Neural crest cell (in vitro differentiated cells): ENCODE measurements at regions not wholly inside any gene's neighbourhood (a gene's known extent, or its start where the extent isn't known, plus 50 kb on each side); places are given as distances from the start of the nearest gene placed in this dataset.

Experiments used
- DNase-seq: peaks from one replicate; pipeline ENCODE4 v3.0.0; 2021; ENCODE audit warnings: low read depth, mixed read lengths, low spot score
- H3K27ac Mint-ChIP-seq: one replicate; pipeline ENCODE4 v1.8.0; 2021; ENCODE audit warnings: mild to moderate bottlenecking, mixed read lengths; ENCODE audit not compliant: unreplicated experiment
- H3K27me3 Mint-ChIP-seq: 2 replicates; pipeline ENCODE4 v1.8.0; 2021; ENCODE audit warnings: low read depth, mild to moderate bottlenecking, mixed read lengths
- H3K36me3 Mint-ChIP-seq: 2 replicates; pipeline ENCODE4 v1.8.0; 2021; ENCODE audit warnings: low read depth, mild to moderate bottlenecking, mixed read lengths
- H3K4me1 Mint-ChIP-seq: 2 replicates; pipeline ENCODE4 v1.8.0; 2021; ENCODE audit warnings: mixed read lengths
- H3K4me3 Mint-ChIP-seq: one replicate; pipeline ENCODE4 v1.8.0; 2021; ENCODE audit warnings: mild to moderate bottlenecking, mixed read lengths
- H3K9me3 Mint-ChIP-seq: 2 replicates; pipeline ENCODE4 v1.8.0; 2021; ENCODE audit warnings: mixed read lengths
- CTCF ChIP-seq: fragments of 200-600 bp; sonication (generic); conservative IDR thresholded peaks from 2 replicates; pipeline ENCODE4 v1.5.0; 2021; ENCODE audit warnings: antibody characterized with exemption, mild to moderate bottlenecking

GRCh38 chr10:21161647-21162046 lies 264.5 kb upstream of the NEBL start:
- Mint-ChIP-seq H3K27ac (no peak overlapping the region), H3K4me1 (peaks cover 21% of the 10 kb centered on the region), H3K9me3 (peaks cover 2% of the 10 kb centered on the region), H3K36me3 (peaks cover 10% of the 10 kb centered on the region), H3K4me3 (no peak overlapping the region), H3K27me3 (no peaks in the 10 kb centered on the region)
- TF ChIP-seq CTCF: no peak
- no peak for DNase-seq

GRCh38 chr10:21161090-21161625 lies 264.0 kb upstream of the NEBL start:
- no peaks in the 10 kb centered on the region for H3K27me3 Mint-ChIP-seq
- H3K9me3 Mint-ChIP-seq: peaks cover 2% of the 10 kb centered on the region
- H3K4me3 Mint-ChIP-seq: no peak overlapping the region
- no peak overlapping the region for H3K27ac Mint-ChIP-seq
- no peak for TF ChIP-seq CTCF
- DNase-seq: no peak
- H3K36me3 Mint-ChIP-seq: peaks cover 7% of the 10 kb centered on the region
- peaks cover 21% of the 10 kb centered on the region for H3K4me1 Mint-ChIP-seq

GRCh38 chr10:21160116-21160515 lies 263.0 kb upstream of the NEBL start:
- no peaks in the 10 kb centered on the region for H3K27me3 Mint-ChIP-seq
- H3K27ac Mint-ChIP-seq: no peak overlapping the region
- TF ChIP-seq CTCF: no peak
- no peak overlapping the region for H3K4me3 Mint-ChIP-seq
- peaks cover 2% of the 10 kb centered on the region for H3K9me3 Mint-ChIP-seq
- H3K4me1 Mint-ChIP-seq: peaks cover 25% of the 10 kb centered on the region
- no peak for DNase-seq
- peaks cover 7% of the 10 kb centered on the region for H3K36me3 Mint-ChIP-seq

DNA sequence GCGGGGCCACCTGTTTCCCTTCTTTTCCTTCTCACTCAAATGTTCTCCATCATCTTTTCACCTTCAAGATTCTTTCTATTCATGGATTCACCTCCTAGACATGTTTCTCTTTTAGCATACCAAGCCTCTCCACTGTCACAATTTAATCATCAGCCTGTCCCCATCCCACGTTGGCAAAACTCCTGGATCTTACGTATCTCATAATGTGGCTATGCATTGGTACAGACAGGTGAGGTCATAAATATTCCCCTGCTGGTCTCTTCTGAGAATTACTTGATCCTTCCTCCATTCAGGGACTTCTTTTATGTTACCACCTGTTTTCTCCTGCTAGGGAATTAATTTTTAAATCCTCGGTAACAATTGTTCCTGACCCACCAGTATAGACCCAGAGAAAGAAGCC lies 262.6 kb upstream of the NEBL start:
- TF ChIP-seq CTCF: no peak
- Mint-ChIP-seq H3K9me3 (peaks cover 2% of the 10 kb centered on the region), H3K4me1 (peaks cover 21% of the 10 kb centered on the region), H3K4me3 (no peak overlapping the region), H3K27me3 (no peaks in the 10 kb centered on the region), H3K36me3 (peaks cover 7% of the 10 kb centered on the region), H3K27ac (no peak overlapping the region)
- DNase-seq: no peak

DNA sequence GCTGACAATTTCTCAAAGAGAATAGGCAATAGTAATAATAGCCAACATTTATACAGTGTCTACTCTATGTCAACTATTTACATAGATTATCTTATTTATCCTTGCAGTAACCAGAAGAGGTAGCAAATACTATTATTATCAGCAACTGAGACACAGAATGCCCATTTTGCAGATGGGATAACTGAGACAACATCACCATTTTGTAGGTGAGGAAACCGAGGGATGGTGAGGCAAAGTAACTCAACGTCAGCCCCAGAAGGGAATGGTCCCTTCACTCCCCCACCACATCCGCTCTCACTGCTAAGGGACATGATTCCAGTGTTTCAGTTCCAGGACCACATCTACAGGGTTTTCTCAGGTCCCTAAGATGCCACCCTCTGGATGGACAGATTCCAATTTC lies 261.2 kb upstream of the NEBL start:
- Mint-ChIP-seq H3K27me3 (no peaks in the 10 kb centered on the region), H3K4me1 (peaks cover 15% of the 10 kb centered on the region), H3K4me3 (no peak overlapping the region), H3K36me3 (peaks cover 5% of the 10 kb centered on the region), H3K9me3 (peaks cover 2% of the 10 kb centered on the region), H3K27ac (no peak overlapping the region)
- no peak for TF ChIP-seq CTCF
- DNase-seq: no peak

DNA sequence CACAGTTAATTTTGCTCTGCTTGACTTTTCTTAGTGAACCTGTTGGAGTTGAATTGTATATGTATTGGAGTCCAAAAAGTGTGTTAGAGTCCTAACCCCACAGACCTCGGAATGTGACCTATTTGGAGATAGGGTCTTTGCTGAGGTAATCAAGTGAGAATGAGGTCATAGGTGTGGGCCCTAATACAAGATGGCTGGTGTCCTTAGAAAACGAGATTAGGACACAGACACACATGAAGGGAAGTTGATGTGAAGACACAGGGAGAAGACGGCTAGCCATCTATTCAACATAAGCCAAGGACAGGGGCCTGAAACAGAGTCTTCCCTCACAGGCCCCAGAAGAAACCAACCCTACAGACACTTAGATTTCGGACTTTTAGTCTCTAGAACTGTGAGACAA lies 260.6 kb upstream of the NEBL start:
- H3K27ac Mint-ChIP-seq: no peak overlapping the region
- no peak overlapping the region for H3K4me3 Mint-ChIP-seq
- peaks cover 2% of the 10 kb centered on the region for H3K9me3 Mint-ChIP-seq
- DNase-seq: no peak
- H3K4me1 Mint-ChIP-seq: peaks cover 15% of the 10 kb centered on the region
- no peak for TF ChIP-seq CTCF
- H3K36me3 Mint-ChIP-seq: peaks cover 5% of the 10 kb centered on the region
- no peaks in the 10 kb centered on the region for H3K27me3 Mint-ChIP-seq
